NCI-H2196 treated with DMSO at 0.1 percent for 48 hours (cell line): ENCODE measurements at regions not wholly inside any gene's neighbourhood (a gene's known extent, or its start where the extent isn't known, plus 50 kb on each side); places are given as distances from the start of the nearest gene placed in this dataset.
"Not testable (repeated sequence)": the region's sequence is repeated elsewhere in the genome, so short reads cannot be mapped to it uniquely, and the experiment has no call there.

Experiments
- DNase-seq: peaks from one replicate; lab custom pipeline; 2025; ENCODE audit not compliant: unreplicated experiment; lab: John Stamatoyannopoulos, UW

GRCh38 chr2:128606837-128607236 lies 288.2 kb upstream of the HS6ST1 start:
- no peak for DNase-seq

- no peak for DNase-seq
Measured at GRCh38 chr2:128607440-128607839, 288.8 kb upstream of the HS6ST1 start.

- no peak for DNase-seq
Measured at GRCh38 chr2:128607911-128608506, 289.3 kb upstream of the HS6ST1 start.

- DNase-seq: no peak
Measured at GRCh38 chr2:128608921-128609880, 290.5 kb upstream of the HS6ST1 start.

- no peak for DNase-seq
Measured at GRCh38 chr2:128610496-128610895, 291.8 kb upstream of the HS6ST1 start.

- DNase-seq: no peak
Measured at GRCh38 chr2:128611421-128612320, 293.0 kb upstream of the HS6ST1 start.

GRCh38 chr2:128612628-128613027 lies 294.0 kb upstream of the HS6ST1 start:
- DNase-seq: no peak

- no peak for DNase-seq
Measured at GRCh38 chr2:128613351-128613750, 294.7 kb upstream of the HS6ST1 start.

- DNase-seq: no peak
Measured at GRCh38 chr2:128613876-128614275, 295.2 kb upstream of the HS6ST1 start.

GRCh38 chr2:128614907-128615306 lies 296.2 kb upstream of the HS6ST1 start:
- DNase-seq: not testable (repeated sequence)

DNA sequence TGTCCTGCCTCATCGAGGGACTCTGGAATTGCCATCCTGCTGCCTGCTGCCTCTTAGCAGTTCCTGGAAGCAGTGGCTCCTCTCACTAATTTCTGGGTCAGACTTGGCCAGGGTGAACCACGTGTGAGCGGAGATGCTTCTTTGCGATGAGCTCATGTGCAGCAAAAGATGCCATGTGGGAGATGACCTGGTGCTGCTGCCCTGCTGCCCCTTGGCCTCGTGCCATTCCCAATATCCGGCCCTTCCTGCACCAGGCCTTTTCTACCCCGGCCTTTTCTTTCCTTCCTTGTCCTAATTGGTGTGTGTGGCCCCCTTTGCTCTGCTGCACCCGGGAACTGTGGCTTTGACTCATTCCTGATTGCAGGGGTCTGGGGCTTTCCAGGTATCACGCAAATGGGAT lies 296.9 kb upstream of the HS6ST1 start:
- no peak for DNase-seq

DNA sequence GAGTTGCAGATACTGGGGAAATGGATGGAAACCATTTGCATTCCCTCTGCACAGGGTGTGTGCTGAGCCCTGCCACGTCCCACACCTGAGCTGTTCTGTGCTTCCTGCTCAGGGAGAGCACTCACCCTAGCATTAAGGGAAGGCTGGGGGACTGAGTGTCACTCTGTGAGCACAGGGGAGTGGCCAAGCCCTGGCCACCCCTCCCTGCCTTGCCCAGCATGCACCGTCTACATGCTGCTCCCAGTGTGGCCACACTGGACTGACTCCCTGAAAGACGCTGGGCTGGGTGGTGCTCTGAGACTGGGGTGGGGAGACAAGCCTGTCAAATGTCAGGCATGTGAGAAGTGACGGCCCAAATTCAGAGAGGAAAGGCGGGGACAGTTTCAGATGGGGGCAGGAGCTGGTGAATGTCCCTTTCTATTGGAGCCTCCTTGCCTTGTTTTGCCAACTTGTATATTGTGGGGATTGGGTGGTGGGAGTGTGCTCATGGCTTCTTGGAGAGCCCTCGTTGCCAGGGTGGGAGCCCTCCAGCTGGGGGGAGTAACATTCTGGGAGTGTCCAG lies 298.4 kb upstream of the HS6ST1 start:
- no peak for DNase-seq

- no peak for DNase-seq
Measured at GRCh38 chr2:128617661-128618060, 299.0 kb upstream of the HS6ST1 start.

GRCh38 chr2:128618642-128619041 lies 300.0 kb upstream of the HS6ST1 start:
- no peak for DNase-seq

DNA sequence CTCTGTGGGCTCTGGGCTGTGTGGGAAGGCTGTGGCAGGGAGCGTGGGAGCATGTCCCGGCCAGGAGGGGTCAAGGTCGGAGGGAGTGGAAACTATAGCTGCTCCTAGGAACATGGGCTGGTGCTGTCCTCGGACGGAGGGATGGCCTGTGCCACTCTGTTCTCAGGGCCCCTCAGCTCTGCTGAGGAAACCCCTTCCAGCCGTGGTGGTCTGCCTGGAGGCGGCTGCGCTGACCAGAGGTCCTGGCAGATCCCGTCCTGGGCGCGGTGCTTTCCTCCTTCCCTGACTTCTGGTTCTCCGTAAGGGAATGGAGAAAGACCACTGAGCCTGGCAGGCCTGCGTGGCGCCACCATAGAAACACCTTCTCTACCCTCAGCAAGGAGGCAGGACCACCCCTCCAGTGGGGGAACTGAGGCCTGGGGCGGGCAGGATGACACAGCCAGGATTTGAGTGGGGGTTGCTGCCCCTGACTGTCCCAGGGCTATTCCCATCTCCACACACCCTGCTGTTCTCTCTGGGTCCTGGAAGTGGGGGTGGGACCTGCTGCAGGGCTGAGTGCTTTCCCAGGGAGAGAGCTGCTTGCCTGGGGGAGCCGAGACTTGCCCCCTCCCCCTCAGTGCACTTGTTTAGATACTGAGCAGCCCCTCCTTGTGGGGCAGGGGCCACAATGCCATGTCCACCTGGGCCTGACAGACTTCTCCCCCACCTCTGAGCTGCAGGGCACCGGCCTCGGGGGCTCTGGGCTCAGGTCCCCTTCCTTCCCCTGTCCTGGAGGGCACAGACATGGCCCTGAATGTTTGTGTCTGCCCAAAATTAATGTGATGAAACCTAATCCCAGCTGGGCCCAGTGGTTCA lies 301.0 kb upstream of the HS6ST1 start:
- DNase-seq: no peak

DNA sequence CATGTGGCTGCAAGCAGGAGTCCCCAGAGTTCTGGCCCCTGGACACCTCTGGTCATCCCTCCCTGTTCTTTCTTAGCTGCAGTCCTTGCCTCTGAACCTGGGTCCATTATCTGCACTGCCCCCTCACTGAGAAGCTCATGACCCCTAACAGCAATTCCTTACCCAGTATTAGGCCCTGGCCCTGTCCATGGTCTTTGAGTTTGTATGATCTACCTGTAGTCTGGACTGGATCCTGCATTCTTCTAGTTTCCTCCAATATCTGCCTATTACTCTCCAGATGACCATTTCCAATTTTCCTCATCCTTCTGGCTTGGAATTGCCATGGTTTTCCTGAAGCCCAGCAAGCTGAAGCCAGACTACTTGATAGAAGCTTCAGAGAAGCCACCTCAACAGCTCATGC lies 302.4 kb upstream of the HS6ST1 start:
- no peak for DNase-seq

DNA sequence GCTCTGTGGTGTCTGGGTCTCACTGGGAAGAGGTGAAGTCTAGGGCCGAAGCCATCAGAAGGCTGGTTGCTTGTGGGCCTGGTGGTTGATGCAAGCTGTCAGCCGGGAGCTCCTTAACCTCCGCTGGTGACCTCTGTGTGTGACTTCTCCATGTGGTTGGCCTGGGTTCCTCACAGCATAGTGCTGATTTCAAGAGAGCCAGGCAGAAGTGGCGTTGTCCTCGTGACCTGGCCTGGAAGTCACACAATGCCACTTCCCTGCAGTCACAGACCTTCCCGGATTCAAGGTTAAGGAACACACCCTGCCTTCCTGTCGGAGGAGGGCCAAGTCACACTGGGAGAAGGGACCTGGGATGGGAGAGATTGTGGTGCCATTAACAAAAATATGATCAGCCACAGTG lies 303.7 kb upstream of the HS6ST1 start:
- DNase-seq: no peak

DNA sequence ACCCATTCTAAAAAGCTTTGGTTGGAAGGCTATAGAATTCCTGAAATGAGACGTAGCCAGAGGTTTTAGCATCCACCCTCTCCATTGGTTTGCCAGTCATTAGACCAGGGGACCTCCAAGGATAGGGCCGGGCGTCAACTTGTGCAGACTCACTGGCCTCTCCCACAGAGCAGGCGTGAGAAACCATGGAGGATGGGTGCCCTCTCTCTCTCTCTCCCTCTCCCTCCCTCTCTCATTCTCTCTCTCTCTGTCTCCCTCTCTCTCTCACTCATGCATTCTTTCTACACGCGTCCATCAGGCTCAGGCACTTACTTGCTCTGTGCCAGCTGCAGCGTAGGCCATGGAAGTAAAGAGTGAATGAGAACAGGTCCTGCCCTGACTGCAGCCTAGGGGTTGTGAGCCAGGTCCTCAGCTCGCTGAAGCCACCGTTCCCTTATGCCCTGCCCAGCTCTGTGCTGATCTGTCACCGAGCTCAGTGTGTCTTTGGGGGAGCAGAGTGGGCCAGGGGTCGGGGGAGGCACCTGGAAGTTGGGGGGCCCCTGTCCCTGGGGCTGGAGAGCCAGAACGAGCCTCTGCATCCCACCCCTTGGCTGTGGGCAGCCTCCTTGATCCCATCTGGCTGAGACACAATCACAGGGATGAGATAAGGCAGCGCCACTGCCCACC lies 304.4 kb upstream of the HS6ST1 start:
- no peak for DNase-seq
